Nucleus accumbens (tissue), 56 donors: ENCODE measurements at regions not wholly inside any gene's neighbourhood (a gene's known extent, or its start where the extent isn't known, plus 50 kb on each side); places are given as distances from the start of the nearest gene placed in this dataset.

ENCODE experiments used
- DNase-seq, 56 donors: peaks; one replicate each; lab custom pipeline; 2025; lab: John Stamatoyannopoulos, UW

GRCh38 chrX:42533761-42534160, 244.2 kb downstream of the PPP1R2C start:
- DNase-seq, result no peak

- peak in 2 of 56 donors; percentile 0 to 1 for DNase-seq
Measured at GRCh38 chrX:42531441-42531840, 246.5 kb downstream of the PPP1R2C start.

DNA sequence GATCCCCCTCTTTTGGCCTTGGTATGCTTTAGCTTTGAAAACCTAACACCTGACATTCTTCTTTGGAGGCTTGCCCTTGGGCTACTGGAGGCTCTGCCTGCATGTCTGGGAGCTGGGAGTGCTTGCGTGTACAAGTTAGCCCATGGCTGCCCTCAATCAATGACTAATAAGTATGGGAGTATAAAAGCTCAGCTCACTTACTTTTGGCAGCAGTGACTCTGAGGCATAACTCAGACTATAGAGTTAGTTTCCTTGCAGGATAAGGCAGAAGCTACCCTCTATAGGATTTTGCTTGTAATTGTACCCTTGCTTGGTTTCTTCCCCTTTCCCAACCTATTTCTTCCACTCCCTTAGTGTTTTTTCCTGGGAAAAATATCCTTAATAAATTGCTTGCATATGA, 247.9 kb downstream of the PPP1R2C start:
- no peak for DNase-seq

DNA sequence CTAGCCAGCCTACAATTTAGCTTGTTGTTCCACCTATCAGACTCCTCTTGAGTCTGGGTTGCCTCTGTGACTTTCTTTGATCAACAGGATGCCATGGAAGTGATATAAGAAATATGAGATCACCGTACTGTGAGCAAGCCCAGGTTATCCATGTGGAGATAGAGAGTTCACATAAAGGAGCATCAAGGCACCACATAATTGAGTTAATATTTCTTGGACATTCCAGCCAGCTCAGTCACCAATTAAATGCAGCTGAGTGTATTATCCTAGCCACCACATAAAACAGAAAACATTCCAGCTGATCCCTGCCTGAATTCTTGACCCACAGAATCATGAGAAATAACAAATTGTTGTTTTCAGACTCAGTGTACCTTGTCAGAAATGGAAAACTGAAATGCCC, 253.6 kb downstream of the PPP1R2C start:
- DNase-seq, result no peak

GRCh38 chrX:42519666-42520231, 258.2 kb downstream of the PPP1R2C start:
- DNase-seq, result no peak

DNA sequence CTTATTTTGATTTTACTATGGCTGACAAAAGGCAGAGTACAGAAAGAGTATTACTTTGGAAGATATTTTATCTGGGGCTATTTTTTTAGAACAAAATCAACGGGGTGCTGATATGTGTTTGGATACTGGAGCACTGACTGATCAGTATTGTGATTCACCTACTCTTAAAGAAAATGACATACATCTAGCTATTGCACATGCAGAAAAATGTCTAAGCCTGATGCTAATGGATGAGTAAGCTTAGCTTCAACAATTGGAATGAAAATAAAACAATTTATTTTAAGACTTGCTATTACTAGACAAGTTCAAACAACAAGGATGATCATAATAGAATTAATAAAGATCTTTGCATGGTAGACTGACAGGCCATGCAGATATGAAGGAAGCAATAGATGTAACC, 262.0 kb downstream of the PPP1R2C start:
- no peak for DNase-seq

DNA sequence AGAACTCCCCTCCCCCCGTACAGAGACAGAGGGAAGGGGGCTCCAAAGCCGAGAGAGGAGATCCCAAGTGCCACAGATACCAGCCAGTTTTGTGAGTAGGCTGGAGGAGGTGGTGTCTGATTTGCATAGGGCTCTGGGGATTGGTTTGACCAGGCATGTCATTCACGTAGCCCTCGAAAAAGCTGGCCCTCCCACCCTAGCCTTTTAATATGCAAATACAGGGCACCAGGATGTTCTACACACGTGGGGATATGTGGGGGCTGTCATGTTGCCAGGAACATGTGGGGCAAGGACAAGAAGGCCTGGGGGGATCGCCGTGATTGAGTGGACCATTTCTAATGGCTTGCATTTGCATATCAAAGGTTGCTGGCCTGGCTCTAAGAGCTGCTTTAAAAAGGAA, 272.9 kb downstream of the PPP1R2C start:
- DNase-seq, result peak in 3 of 56 donors; percentile 1 to 6 (median 3)

DNA sequence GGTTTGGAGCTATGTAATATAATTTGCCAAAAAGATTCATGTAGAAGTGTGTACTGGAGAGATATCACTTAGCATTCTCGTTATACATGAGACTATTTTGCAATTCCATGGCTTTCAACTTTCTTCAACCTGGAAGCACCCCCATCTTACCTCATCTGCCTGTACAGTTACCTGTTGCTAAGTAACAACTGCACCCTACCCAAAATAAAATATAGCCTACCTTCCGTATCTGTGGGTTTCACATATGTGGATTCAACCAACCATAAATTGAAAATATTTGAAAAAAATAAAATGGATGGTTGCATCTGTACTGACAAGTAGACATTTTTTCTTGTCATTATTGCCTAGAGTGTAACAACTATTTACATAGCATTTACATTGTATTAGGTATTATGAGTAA, 278.3 kb downstream of the PPP1R2C start:
- DNase-seq, result no peak

DNA sequence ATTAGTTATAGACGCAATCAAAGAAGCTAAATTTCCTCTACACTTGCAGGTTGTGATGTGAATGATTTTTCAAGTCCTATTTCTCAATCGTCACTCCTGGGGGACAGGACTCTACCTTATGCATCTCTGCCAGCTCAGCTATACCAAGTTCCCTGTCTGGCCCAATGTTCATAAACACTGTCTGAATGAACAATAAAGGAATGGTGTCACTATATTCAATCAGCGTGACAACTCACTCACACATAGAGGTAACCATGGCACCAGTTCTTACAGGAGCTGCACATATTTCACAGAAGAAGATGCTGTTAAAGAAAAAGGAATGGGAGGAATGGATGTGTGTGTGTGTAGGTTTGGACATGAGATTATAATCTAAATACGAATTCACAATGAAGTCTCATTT, 280.6 kb downstream of the PPP1R2C start:
- no peak for DNase-seq

- DNase-seq, result no peak
Measured at GRCh38 chrX:42496239-42496638, 281.7 kb downstream of the PPP1R2C start.

GRCh38 chrX:42495139-42495538, 282.8 kb downstream of the PPP1R2C start:
- no peak for DNase-seq

- no peak for DNase-seq
Measured at GRCh38 chrX:42491137-42491907, 286.6 kb downstream of the PPP1R2C start.

GRCh38 chrX:42490111-42490510, 287.9 kb downstream of the PPP1R2C start:
- no peak for DNase-seq

- DNase-seq, result no peak
Measured at GRCh38 chrX:42485601-42486000, 292.4 kb downstream of the PPP1R2C start.

GRCh38 chrX:42484233-42484632, 293.7 kb downstream of the PPP1R2C start:
- DNase-seq, result no peak

- DNase-seq, result no peak
Measured at GRCh38 chrX:42477396-42477795, 300.6 kb downstream of the PPP1R2C start.

DNA sequence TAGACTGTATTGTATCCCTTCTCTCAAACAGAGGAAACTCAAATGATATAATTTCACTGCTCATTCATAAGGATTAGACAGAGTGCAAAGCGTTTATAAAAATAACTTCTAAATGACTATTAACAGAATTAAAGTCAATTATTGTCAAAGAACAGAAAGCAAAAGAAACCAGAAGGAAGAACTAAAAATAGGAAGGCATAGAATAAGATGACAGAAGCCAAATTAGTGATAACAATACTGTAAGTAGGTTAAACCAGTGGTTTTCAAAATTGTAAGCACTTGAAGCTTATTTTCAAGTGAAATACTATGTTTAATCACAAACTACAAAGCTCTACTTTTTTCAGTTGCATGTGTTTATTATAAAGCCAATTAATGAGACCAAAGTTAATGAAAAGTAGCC, 305.2 kb downstream of the PPP1R2C start:
- no peak for DNase-seq

DNA sequence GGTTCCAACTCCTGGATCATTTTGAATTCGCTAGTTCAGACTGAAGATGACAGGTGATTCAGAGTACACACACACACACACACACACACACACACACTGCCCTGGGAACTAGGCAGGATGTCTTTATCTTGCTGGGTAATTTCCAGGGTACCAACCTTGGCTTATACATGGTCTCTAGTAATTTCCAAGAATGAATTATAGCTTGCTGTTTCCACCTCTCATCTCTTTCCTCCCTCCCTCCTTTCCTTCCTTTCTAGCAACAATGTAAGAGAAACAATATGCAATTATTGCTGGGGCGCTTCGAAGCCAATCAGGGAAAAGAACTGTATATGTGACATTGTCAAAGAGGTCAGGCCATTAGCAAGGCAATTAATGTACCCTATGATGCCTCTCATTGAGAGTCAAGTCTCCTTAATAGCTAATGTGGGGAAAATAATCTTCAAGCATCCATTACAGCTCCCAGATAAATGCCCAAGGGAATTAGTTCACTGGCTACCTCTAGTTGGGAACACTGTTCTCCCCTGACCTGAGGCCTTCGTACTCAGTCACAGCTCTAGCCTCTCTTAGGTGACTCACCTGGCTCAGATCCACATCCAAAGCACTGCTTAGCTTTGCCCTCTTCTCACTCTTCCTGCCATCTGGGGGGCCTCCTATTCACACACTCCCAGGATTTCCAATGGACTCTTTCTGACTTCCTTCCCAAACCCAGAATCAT, 311.5 kb downstream of the PPP1R2C start:
- DNase-seq, result no peak

- DNase-seq, result no peak
Measured at GRCh38 chrX:42465821-42466220, 312.1 kb downstream of the PPP1R2C start.

GRCh38 chrX:42463706-42464490, 314.1 kb downstream of the PPP1R2C start:
- DNase-seq, result no peak

DNA sequence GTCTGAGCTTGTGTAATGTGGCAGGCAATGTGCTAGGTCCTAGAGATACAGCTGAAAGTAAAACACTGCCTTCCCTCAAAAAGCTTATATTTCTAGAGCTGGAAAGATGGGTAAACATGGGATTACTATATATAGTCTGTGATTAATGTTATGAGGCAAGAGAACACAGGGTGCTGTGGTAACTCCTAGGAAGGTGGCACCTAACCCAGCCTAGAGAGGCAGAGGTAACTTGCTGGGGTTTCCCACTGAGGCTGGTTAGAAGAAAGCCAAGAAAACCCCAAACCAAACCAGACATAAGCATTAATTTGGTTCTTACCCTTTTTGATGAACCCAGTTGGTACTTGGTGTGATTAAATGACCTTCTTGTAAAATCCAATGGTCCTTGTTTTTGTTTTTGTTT, 315.0 kb downstream of the PPP1R2C start:
- no peak for DNase-seq
